ENCODE measurements at regions not wholly inside any gene's neighbourhood (a gene's known extent, or its start where the extent isn't known, plus 50 kb on each side); places are given as distances from the start of the nearest gene placed in this dataset.

- peak; percentile 90 to 92 for DNase-seq (ENCODE audit: low read depth in 2 of 2)
- Histone ChIP-seq H3K4me2 (ENCODE audit: extremely low read depth, insufficient read depth, low read length) (no peak overlapping the region), H3K27me3 (ENCODE audit: control insufficient read depth, insufficient read depth, low read length) (no peaks in the 10 kb centered on the region), H3K9me3 (ENCODE audit: control insufficient read depth, insufficient read depth, low read depth, low read length) (no peaks in the 10 kb centered on the region), H4K20me1 (ENCODE audit: control insufficient read depth, extremely low read depth, insufficient read depth, low read length) (no peaks in the 10 kb centered on the region), H3K4me3 (replicated peaks in 1 of 4; ENCODE audit: control extremely low read depth in 1 of 4, insufficient read depth in 1 of 4, low read depth in 3 of 4, low read length in 4 of 4) (no peak overlapping the region), H2AFZ (ENCODE audit: low read length) (no peak overlapping the region), H3K4me1 (ENCODE audit: control insufficient read depth, extremely low read depth, insufficient read depth, low read length) (no peaks in the 10 kb centered on the region), H3K36me3 (ENCODE audit: control insufficient read depth, insufficient read depth, low read length) (no peaks in the 10 kb centered on the region), H3K9ac (ENCODE audit: insufficient read depth, low read length) (no peak overlapping the region), H3K27ac (ENCODE audit: insufficient read depth, low read length) (no peak overlapping the region), H3K79me2 (ENCODE audit: control insufficient read depth, insufficient read depth, low read length) (no peaks in the 10 kb centered on the region)
- TF ChIP-seq EZH2 (IDR thresholded peaks at IDR 0.05; ENCODE audit: low read length, missing control alignments) = no peak
- TF ChIP-seq, protein P1, sequence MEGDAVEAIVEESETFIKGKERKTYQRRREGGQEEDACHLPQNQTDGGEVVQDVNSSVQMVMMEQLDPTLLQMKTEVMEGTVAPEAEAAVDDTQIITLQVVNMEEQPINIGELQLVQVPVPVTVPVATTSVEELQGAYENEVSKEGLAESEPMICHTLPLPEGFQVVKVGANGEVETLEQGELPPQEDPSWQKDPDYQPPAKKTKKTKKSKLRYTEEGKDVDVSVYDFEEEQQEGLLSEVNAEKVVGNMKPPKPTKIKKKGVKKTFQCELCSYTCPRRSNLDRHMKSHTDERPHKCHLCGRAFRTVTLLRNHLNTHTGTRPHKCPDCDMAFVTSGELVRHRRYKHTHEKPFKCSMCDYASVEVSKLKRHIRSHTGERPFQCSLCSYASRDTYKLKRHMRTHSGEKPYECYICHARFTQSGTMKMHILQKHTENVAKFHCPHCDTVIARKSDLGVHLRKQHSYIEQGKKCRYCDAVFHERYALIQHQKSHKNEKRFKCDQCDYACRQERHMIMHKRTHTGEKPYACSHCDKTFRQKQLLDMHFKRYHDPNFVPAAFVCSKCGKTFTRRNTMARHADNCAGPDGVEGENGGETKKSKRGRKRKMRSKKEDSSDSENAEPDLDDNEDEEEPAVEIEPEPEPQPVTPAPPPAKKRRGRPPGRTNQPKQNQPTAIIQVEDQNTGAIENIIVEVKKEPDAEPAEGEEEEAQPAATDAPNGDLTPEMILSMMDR (conservative IDR thresholded peaks at IDR 0.05 in 1 of 2, IDR thresholded peaks at IDR 0.05 in 1 of 2; ENCODE audit: low read depth in 1 of 2, low read length in 2 of 2) = no peak
These were observed 263.1 kb upstream of the ZFP64 start for GRCh38 chr20:52454660-52455059.

GRCh38 chr20:52448513-52449232 lies 257.1 kb upstream of the ZFP64 start:
- no peaks in the 10 kb centered on the region for H3K27me3 ChIP-seq (ENCODE audit: control insufficient read depth, insufficient read depth, low read length)
- H3K9ac ChIP-seq (ENCODE audit: insufficient read depth, low read length) = no peak overlapping the region
- H3K4me1 ChIP-seq (ENCODE audit: control insufficient read depth, extremely low read depth, insufficient read depth, low read length) = no peaks in the 10 kb centered on the region
- no peaks in the 10 kb centered on the region for H3K79me2 ChIP-seq (ENCODE audit: control insufficient read depth, insufficient read depth, low read length)
- H3K27ac ChIP-seq (ENCODE audit: insufficient read depth, low read length) = no peak overlapping the region
- no peaks in the 10 kb centered on the region for H4K20me1 ChIP-seq (ENCODE audit: control insufficient read depth, extremely low read depth, insufficient read depth, low read length)
- H3K4me2 ChIP-seq (ENCODE audit: extremely low read depth, insufficient read depth, low read length) = no peak overlapping the region
- no peak overlapping the region for H3K4me3 ChIP-seq (replicated peaks in 1 of 4; ENCODE audit: control extremely low read depth in 1 of 4, insufficient read depth in 1 of 4, low read depth in 3 of 4, low read length in 4 of 4)
- TF ChIP-seq, protein P1 (conservative IDR thresholded peaks at IDR 0.05 in 1 of 2, IDR thresholded peaks at IDR 0.05 in 1 of 2; ENCODE audit: low read depth in 1 of 2, low read length in 2 of 2) = no peak
- TF ChIP-seq EZH2 (IDR thresholded peaks at IDR 0.05; ENCODE audit: low read length, missing control alignments) = no peak
- peak in 1 of 2 donors; percentile 29 for DNase-seq (ENCODE audit: low read depth in 2 of 2)
- no peaks in the 10 kb centered on the region for H3K9me3 ChIP-seq (ENCODE audit: control insufficient read depth, insufficient read depth, low read depth, low read length)
- no peak overlapping the region for H2AFZ ChIP-seq (ENCODE audit: low read length)
- no peaks in the 10 kb centered on the region for H3K36me3 ChIP-seq (ENCODE audit: control insufficient read depth, insufficient read depth, low read length)

GRCh38 chr20:52447225-52447551 lies 255.6 kb upstream of the ZFP64 start:
- H2AFZ ChIP-seq (ENCODE audit: low read length) = no peak overlapping the region
- no peak overlapping the region for H3K9ac ChIP-seq (ENCODE audit: insufficient read depth, low read length)
- H3K4me1 ChIP-seq (ENCODE audit: control insufficient read depth, extremely low read depth, insufficient read depth, low read length) = no peaks in the 10 kb centered on the region
- no peaks in the 10 kb centered on the region for H4K20me1 ChIP-seq (ENCODE audit: control insufficient read depth, extremely low read depth, insufficient read depth, low read length)
- TF ChIP-seq, protein P1 (conservative IDR thresholded peaks at IDR 0.05 in 1 of 2, IDR thresholded peaks at IDR 0.05 in 1 of 2; ENCODE audit: low read depth in 1 of 2, low read length in 2 of 2) = no peak
- no peak for TF ChIP-seq EZH2 (IDR thresholded peaks at IDR 0.05; ENCODE audit: low read length, missing control alignments)
- no peaks in the 10 kb centered on the region for H3K9me3 ChIP-seq (ENCODE audit: control insufficient read depth, insufficient read depth, low read depth, low read length)
- H3K4me3 ChIP-seq (replicated peaks in 1 of 4; ENCODE audit: control extremely low read depth in 1 of 4, insufficient read depth in 1 of 4, low read depth in 3 of 4, low read length in 4 of 4) = no peak overlapping the region
- H3K27me3 ChIP-seq (ENCODE audit: control insufficient read depth, insufficient read depth, low read length) = no peaks in the 10 kb centered on the region
- no peak overlapping the region for H3K4me2 ChIP-seq (ENCODE audit: extremely low read depth, insufficient read depth, low read length)
- no peak for DNase-seq (ENCODE audit: low read depth in 2 of 2)
- no peaks in the 10 kb centered on the region for H3K36me3 ChIP-seq (ENCODE audit: control insufficient read depth, insufficient read depth, low read length)
- no peak overlapping the region for H3K27ac ChIP-seq (ENCODE audit: insufficient read depth, low read length)
- H3K79me2 ChIP-seq (ENCODE audit: control insufficient read depth, insufficient read depth, low read length) = no peaks in the 10 kb centered on the region
